BLaER1 treated with 17β-estradiol and CSF1 and Interleukin-3, amounts not matched to agents 10 nM and 100 nM (cell line): ENCODE measurements at regions not wholly inside any gene's neighbourhood (a gene's known extent, or its start where the extent isn't known, plus 50 kb on each side); places are given as distances from the start of the nearest gene placed in this dataset.

Source experiments
- H3K27ac ChIP-seq, 11 experiments: shearing (Covaris generic); formaldehyde crosslinking; 2 replicates each; pipeline ENCODE4 v1.8.1; 2022
- H3K27me3 ChIP-seq, 11 experiments: shearing (Covaris generic); formaldehyde crosslinking; 2 replicates each; pipeline ENCODE4 v1.8.1; 2022
- H3K36me3 ChIP-seq, 11 experiments: shearing (Covaris generic); formaldehyde crosslinking; 2 replicates each; pipeline ENCODE4 v1.8.1; 2022
- H3K4me1 ChIP-seq, 10 experiments: shearing (Covaris generic); formaldehyde crosslinking; 2 replicates each; pipeline ENCODE4 v1.8.1; 2022
- H3K4me2 ChIP-seq, 11 experiments: shearing (Covaris generic); formaldehyde crosslinking; 2 replicates each; pipeline ENCODE4 v1.8.1; 2022
- H3K4me3 ChIP-seq, 10 experiments: shearing (Covaris generic); formaldehyde crosslinking; 2 replicates each; pipeline ENCODE4 v1.8.1; 2022
- H3K9ac ChIP-seq, 11 experiments: shearing (Covaris generic); formaldehyde crosslinking; 2 replicates each; pipeline ENCODE4 v1.8.1; 2022
- H3K9me3 ChIP-seq, 11 experiments: shearing (Covaris generic); formaldehyde crosslinking; replicated peaks in 1 of 11; 2 replicates each; pipeline ENCODE4 v1.8.1; 2022
- H4K20me1 ChIP-seq, 11 experiments: shearing (Covaris generic); formaldehyde crosslinking; 2 replicates each; pipeline ENCODE4 v1.8.1; 2022
- Cebpa-rat ChIP-seq, 11 experiments: shearing (Covaris generic); IDR thresholded peaks; 2 replicates each; pipeline ENCODE4 v1.8.1; 2022

GRCh38 chr4:23038626-23039491, 346.1 kb downstream of the GBA3 start:
- Histone ChIP-seq H3K4me3 (no peak overlapping the region), H4K20me1 (no peaks in the 10 kb centered on the region), H3K9me3 (no peaks in the 10 kb centered on the region), H3K4me2 (no peak overlapping the region), H3K4me1 (no peaks in the 10 kb centered on the region), H3K9ac (no peak overlapping the region), H3K27ac (no peak overlapping the region), H3K27me3 (no peaks in the 10 kb centered on the region), H3K36me3 (no peaks in the 10 kb centered on the region)
- no peak for TF ChIP-seq Cebpa-rat (IDR thresholded peaks at IDR 0.05)

DNA sequence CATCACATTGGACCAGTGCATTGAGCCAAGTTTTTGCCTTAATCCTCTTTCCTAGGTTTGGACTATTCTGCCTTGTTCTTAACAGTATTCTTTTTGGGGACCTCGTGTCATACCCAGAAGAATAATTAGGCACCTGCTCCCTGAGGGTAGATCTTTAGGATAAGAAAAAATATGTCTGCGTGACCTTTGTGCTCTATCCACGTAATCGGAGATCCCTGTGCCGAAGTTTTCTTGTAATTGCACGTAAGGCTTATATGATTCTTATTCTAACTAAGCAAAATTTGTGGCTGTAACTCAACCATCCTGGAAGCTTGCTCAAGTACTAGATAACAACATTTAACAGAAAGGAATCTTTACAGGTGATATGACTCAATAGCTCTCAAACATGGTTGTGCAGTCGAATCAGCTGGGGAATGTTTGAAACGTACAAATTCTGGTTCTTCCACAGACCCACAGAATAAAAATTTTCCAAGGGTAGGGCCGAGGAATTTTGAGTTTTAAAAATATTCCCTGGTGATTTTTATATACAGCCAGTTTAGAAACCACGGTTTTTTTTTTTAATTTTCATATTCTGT, 344.3 kb downstream of the GBA3 start:
- Histone ChIP-seq H3K4me3 (no peak overlapping the region), H4K20me1 (no peaks in the 10 kb centered on the region), H3K9ac (no peak overlapping the region), H3K27ac (no peak overlapping the region), H3K9me3 (no peaks in the 10 kb centered on the region), H3K27me3 (no peaks in the 10 kb centered on the region), H3K4me1 (no peaks in the 10 kb centered on the region), H3K4me2 (no peak overlapping the region), H3K36me3 (no peaks in the 10 kb centered on the region)
- TF ChIP-seq Cebpa-rat (IDR thresholded peaks at IDR 0.05), result no peak

- Histone ChIP-seq H3K36me3 (no peaks in the 10 kb centered on the region), H4K20me1 (no peaks in the 10 kb centered on the region), H3K9ac (no peak overlapping the region), H3K27ac (no peak overlapping the region), H3K4me2 (no peak overlapping the region), H3K4me1 (no peaks in the 10 kb centered on the region), H3K4me3 (no peak overlapping the region), H3K9me3 (no peaks in the 10 kb centered on the region), H3K27me3 (no peaks in the 10 kb centered on the region)
- TF ChIP-seq Cebpa-rat (IDR thresholded peaks at IDR 0.05), result no peak
These were observed 343.8 kb downstream of the GBA3 start for GRCh38 chr4:23036503-23036902.

DNA sequence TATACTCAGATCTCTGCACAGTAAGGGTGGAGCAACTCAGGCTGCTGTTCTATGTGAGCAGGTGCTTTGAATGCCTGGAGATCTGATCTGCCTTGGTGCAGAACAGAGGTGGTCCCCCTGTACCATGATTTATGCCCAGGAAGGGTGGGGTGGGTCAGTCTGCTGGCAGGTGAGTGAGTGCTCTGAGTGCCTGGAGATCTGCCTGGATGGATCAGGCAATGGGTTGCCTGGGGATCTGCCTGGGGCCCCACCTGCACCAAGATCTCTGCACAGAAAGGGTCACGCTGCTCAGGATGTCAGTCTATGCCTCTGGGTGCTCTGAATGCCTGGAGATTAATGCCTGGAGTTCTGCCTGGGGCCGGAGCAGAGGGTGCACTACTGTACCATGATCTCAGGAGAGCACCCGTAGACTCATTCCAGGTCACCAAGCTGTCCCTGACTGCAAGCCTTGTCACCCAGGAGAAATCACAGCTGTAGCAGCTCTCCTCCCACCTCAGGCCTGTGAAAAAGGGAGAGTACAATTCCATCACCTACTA, 342.9 kb downstream of the GBA3 start:
- Histone ChIP-seq H3K9me3 (no peaks in the 10 kb centered on the region), H3K9ac (no peak overlapping the region), H3K4me1 (no peaks in the 10 kb centered on the region), H4K20me1 (no peaks in the 10 kb centered on the region), H3K4me3 (no peak overlapping the region), H3K27ac (no peak overlapping the region), H3K36me3 (no peaks in the 10 kb centered on the region), H3K27me3 (no peaks in the 10 kb centered on the region), H3K4me2 (no peak overlapping the region)
- no peak for TF ChIP-seq Cebpa-rat (IDR thresholded peaks at IDR 0.05)

DNA sequence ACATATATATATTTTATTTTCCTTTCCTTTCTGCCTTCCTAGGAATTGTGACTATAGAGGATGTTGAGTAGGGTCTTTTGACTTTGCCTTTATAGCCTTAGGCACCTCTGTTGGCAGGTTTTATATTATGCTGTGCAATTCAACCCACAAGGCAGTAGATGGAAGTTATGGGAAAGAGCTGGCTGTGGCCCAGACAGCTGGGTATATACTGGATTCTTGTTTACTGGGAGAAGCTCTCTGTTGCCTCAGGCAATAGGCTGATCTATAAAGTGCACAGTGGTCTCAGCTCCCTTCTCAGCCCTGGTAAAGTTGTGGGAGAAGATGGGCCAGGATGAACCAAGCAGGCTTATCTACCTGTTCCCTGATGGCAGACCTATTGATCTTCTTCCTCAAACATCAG, 342.0 kb downstream of the GBA3 start:
- H3K4me1 ChIP-seq, result no peaks in the 10 kb centered on the region
- no peak overlapping the region for H3K9ac ChIP-seq
- no peaks in the 10 kb centered on the region for H3K27me3 ChIP-seq
- H3K4me2 ChIP-seq, result no peak overlapping the region
- no peak for TF ChIP-seq Cebpa-rat (IDR thresholded peaks at IDR 0.05)
- no peaks in the 10 kb centered on the region for H3K36me3 ChIP-seq
- H3K27ac ChIP-seq, result no peak overlapping the region
- no peak overlapping the region for H3K4me3 ChIP-seq
- no peaks in the 10 kb centered on the region for H3K9me3 ChIP-seq
- no peaks in the 10 kb centered on the region for H4K20me1 ChIP-seq

DNA sequence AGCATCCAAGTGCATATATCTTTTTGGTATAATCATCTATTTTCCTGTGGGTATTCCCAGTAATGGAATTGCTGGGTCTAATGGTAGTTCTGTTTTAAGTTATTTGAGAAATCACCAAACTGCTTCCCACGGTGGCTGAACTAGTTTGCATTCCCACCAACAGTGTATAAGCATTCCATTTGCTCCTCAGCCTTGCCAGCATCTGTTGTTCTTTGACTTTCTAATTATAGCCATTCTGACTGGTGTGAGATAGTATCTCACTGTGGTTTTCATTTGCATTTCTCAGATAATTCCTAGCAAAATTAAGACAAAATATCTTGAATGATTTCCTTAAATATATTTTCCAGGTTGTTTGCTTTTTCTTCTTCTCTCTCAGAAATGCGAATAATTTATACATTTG, 341.1 kb downstream of the GBA3 start:
- H3K4me3 ChIP-seq, result no peak overlapping the region
- no peak for TF ChIP-seq Cebpa-rat (IDR thresholded peaks at IDR 0.05)
- no peak overlapping the region for H3K9ac ChIP-seq
- H3K36me3 ChIP-seq, result no peaks in the 10 kb centered on the region
- no peaks in the 10 kb centered on the region for H3K27me3 ChIP-seq
- H3K4me2 ChIP-seq, result no peak overlapping the region
- no peaks in the 10 kb centered on the region for H4K20me1 ChIP-seq
- H3K27ac ChIP-seq, result no peak overlapping the region
- H3K4me1 ChIP-seq, result no peaks in the 10 kb centered on the region
- H3K9me3 ChIP-seq, result no peaks in the 10 kb centered on the region

DNA sequence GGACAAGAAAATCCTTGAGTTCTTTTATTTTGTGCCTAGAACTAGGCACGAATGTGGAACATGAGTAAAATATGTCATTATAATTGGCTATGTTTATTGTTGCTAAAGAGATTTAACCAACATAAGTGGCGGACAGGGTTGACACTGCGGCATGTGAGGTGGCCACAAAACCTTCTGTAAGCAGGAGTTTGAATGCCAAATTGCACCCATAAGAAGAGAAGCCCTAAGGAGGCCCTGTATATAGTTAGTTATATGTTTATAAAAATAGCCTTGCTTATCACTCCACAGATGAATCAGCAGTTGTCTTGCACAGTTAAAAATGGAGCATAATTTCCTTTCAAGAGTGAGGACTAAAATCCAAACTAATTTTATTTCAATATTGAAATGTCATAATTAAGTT, 336.1 kb downstream of the GBA3 start:
- no peak overlapping the region for H3K4me2 ChIP-seq
- no peaks in the 10 kb centered on the region for H3K27me3 ChIP-seq
- H4K20me1 ChIP-seq, result no peaks in the 10 kb centered on the region
- no peaks in the 10 kb centered on the region for H3K9me3 ChIP-seq
- no peaks in the 10 kb centered on the region for H3K36me3 ChIP-seq
- TF ChIP-seq Cebpa-rat (IDR thresholded peaks at IDR 0.05), result no peak
- H3K9ac ChIP-seq, result no peak overlapping the region
- no peaks in the 10 kb centered on the region for H3K4me1 ChIP-seq
- H3K27ac ChIP-seq, result no peak overlapping the region
- H3K4me3 ChIP-seq, result no peak overlapping the region

DNA sequence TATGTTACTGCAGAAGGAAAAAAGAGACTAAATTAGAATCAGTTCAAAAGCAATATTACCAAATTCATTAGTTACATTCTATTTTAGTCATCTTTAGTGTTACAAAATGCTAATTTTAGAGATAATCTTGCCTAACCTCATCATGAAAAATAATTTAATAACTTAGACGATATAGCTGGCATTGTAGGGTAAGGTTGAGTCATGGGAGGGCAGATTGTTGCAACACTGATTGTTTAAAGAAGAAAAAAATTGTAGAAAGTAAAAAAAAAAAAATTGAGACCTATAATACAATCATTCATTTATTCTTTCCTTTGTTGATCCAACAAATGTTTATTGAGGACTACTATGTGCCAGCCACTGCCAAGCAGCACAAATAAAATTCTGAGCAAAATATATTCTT, 330.9 kb downstream of the GBA3 start:
- Histone ChIP-seq H3K4me3 (no peak overlapping the region), H3K9ac (no peak overlapping the region), H3K36me3 (no peaks in the 10 kb centered on the region), H3K9me3 (no peaks in the 10 kb centered on the region), H3K4me1 (no peaks in the 10 kb centered on the region), H4K20me1 (no peaks in the 10 kb centered on the region), H3K27ac (no peak overlapping the region), H3K27me3 (no peaks in the 10 kb centered on the region), H3K4me2 (no peak overlapping the region)
- no peak for TF ChIP-seq Cebpa-rat (IDR thresholded peaks at IDR 0.05)

- no peak overlapping the region for H3K27ac ChIP-seq
- no peak overlapping the region for H3K4me3 ChIP-seq
- H3K4me1 ChIP-seq, result no peaks in the 10 kb centered on the region
- TF ChIP-seq Cebpa-rat (IDR thresholded peaks at IDR 0.05), result no peak
- H3K36me3 ChIP-seq, result no peaks in the 10 kb centered on the region
- no peaks in the 10 kb centered on the region for H4K20me1 ChIP-seq
- no peaks in the 10 kb centered on the region for H3K27me3 ChIP-seq
- H3K9ac ChIP-seq, result no peak overlapping the region
- H3K4me2 ChIP-seq, result no peak overlapping the region
- H3K9me3 ChIP-seq, result no peaks in the 10 kb centered on the region
These were observed 330.4 kb downstream of the GBA3 start for GRCh38 chr4:23023121-23023520.

DNA sequence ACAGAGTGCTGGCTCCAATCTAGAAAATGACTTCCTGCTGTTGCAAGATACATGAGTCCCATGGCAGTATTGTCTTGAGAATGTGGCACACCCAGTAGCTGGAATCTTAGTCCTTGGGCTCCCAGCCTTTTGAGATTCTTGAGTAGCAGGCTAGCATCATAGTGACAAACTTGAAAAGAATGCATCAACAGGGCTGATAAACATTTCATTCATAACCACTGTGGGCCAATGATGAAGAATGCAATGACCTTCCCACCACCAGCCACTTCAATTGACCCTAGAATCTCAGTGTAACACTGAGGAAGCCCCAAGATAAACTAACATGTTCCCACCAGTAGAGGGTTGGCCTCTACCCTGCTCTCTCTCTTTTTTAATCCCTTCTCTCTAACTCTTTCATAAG, 329.3 kb downstream of the GBA3 start:
- Histone ChIP-seq H3K9ac (no peak overlapping the region), H3K4me2 (no peak overlapping the region), H3K4me3 (no peak overlapping the region), H4K20me1 (no peaks in the 10 kb centered on the region), H3K27me3 (no peaks in the 10 kb centered on the region), H3K36me3 (no peaks in the 10 kb centered on the region), H3K27ac (no peak overlapping the region), H3K4me1 (no peaks in the 10 kb centered on the region), H3K9me3 (no peaks in the 10 kb centered on the region)
- no peak for TF ChIP-seq Cebpa-rat (IDR thresholded peaks at IDR 0.05)
